GM21529 (cell line): ENCODE measurements at regions not wholly inside any gene's neighbourhood (a gene's known extent, or its start where the extent isn't known, plus 50 kb on each side); places are given as distances from the start of the nearest gene placed in this dataset.
"Not testable (repeated sequence)": the region's sequence is repeated elsewhere in the genome, so short reads cannot be mapped to it uniquely, and the experiment has no call there.

ENCODE experiments used
- ATAC-seq: cut with Tn5 transposase; IDR thresholded peaks from one replicate; pipeline ENCODE4 v1.9.1; 2021; ENCODE audit not compliant: unreplicated experiment

DNA sequence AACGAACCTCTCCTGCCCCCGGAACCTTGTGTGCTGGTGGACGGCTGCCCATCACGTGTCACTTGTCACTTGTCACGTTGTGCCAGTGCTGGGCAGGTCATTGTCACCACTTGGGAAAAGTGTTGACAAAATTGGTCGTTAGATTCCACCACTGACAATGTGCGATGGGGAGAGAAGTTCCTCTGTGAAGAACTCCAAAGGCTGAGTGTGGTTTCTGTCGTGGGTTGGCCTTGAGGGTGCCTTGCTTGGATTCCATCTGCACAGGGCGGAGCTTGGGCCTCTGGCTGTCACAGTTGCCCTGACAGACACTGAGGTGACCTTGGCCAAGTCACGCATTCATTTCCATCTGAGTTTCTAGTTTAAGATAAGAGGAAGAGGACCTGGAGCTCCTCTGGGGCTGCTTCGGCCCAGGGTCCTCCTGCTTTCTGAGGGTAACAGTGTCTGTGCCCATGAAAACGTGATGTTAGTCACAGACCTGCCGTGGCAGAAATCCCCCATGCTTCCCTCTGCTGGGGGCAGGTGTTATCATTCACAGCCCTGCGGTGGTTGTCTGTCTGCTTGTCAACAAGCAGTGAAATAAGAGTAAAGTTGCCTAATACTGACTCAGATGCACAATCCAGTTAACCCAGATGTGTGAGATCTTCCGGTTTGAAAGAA is 133.6 kb downstream of the LAT start:
- ATAC-seq: not testable (repeated sequence)

DNA sequence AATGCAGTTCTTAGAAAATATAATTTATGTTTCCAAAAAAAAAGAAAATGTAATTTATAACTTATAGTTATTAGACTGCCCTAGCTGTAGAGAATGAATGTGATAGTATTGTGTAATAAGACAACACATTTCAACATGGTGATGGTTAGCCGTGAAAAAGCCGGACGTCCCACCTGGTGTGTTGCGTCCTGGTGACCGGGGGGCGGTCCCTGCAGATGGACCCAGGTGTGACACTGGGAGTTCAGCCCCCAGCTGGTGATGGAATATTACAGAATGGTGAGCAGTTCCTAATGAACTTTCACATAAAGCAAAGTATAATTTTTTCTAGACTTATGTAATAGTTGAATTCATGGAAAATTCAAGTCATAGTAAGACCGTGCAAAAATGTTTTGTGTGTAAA is 132.8 kb downstream of the LAT start:
- ATAC-seq: no peak

DNA sequence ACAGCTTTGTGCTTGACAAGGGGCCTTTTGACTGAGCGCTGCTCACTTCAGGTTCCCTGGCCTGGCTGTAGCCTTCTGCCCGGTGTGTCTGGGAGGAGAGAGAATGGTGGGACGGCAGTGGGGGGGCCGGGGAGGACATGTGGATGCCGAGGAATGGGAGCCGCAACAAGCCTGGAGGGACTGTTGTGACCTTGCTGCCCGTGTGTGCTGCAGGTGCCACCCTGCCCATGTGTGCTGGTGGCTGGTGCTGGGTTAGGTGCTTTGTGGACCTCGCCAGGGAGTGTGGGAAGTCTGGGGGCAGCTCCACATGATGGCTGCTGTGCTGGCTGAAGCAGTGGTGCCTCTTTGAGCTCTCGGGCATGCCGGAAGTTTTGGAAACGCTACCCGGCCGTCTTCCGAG is 132.1 kb downstream of the LAT start:
- ATAC-seq: no peak

DNA sequence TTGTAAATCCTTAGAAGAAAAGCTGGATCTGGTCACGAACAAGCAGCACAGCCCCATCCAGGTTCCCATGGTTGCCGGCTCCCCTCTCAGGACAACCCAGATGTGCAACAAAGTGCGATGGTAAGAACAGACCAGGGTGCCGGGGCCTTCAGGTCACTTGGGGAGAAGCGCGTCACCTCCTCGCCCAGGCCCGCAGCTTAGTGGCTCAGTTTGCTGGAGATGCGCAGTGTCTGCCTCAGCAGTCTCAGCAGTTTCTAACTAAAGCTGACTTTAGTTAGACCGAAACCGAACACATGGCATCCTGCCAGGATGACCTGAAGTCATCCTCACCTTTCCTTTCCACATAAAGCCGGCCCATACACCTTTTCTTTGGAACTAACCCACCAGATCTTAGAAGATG is 131.4 kb downstream of the LAT start:
- ATAC-seq: not testable (repeated sequence)

DNA sequence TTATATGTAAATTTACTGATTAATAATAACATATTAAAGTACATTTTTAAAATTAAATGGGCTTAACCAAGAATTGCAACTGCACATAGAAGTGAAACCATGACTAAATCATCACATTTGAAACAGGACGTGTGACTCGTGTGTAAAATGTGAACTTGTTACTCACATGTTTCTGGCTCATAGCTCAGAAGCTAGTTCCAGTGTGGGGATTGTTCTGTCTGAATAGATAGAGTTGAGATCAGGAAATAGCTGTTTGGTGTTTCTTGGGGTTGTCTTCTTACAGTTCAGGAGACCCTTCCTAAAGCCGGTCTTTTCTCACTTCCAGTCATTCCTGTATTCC is 130.9 kb downstream of the LAT start:
- ATAC-seq: not testable (repeated sequence)

DNA sequence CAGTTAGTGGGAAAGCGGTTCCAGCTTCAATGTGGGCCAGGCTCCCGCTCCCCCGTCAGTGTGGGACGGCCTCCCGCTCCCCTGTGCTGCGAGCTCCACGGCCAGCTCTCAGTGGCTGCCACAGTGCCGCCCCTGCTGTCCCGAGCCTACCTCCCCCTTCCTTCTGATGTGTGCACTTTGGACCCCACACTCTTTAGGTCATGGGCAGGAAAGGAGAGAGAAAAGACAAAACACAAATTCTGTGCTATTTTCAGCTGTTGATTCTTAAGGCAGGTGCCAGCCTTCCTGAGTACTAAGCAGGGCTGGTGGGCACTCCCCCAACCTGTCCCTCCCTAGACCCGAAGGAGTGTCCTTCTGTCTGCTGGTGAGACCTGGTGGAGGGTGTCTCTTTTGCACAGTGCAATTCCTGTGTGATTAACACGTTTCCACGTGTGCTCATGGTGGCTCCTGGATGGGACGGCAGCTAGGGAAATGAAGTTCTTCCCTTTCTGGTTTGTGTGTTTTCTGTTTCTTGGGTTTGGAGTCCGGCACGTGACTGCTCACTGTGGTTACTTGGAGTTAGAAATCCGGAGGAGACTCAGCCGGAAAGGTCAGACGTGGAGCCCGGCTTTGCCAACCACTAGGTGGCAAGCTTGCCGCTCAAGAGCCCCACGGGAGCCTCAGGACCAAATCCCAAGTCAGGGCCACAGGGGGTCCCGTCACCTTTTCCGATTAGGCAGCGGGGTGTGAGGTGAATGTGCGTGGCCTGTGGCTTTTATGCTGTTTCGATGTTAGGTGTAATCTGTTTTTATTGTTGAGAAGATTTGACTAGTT is 130.3 kb downstream of the LAT start:
- not testable (repeated sequence) for ATAC-seq

DNA sequence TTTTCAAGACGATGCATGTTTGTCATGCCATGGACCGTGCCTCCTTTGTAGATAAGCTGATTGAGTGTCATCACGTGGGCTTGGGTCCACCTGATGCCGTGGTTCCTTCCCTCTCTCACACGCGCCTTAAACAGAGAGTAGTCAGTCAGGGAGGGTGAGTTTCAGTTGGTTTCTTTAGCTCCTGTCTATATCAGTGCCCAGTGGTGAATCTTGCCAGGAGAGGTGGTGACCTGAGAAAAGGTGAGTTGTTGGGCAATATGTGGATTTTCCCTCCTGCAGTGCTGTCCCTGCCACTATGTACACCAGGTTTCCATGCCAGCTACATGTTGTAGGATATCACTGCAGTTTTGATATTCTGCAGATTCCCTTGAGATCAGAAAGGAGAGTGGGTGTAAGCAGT is 129.7 kb downstream of the LAT start:
- ATAC-seq: no peak

DNA sequence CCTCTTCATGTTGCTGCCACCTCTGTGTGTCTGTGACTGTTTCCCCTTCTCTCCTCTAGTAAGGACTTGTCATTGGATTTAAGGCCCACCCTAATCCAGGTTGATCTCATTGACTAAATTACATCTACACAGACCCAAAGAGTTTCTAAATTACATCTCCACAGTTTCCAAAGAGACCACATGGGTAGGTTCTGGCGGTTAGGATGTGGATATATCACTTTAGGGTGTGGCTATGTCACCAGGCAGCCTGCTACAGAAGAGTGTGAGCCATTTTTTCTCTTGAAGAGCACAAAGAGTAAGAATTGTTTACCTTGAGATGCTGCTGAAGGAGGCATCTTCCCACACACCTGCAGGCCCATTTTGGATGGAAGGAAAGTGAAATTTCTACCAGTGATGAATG is 128.6 kb downstream of the LAT start:
- not testable (repeated sequence) for ATAC-seq

DNA sequence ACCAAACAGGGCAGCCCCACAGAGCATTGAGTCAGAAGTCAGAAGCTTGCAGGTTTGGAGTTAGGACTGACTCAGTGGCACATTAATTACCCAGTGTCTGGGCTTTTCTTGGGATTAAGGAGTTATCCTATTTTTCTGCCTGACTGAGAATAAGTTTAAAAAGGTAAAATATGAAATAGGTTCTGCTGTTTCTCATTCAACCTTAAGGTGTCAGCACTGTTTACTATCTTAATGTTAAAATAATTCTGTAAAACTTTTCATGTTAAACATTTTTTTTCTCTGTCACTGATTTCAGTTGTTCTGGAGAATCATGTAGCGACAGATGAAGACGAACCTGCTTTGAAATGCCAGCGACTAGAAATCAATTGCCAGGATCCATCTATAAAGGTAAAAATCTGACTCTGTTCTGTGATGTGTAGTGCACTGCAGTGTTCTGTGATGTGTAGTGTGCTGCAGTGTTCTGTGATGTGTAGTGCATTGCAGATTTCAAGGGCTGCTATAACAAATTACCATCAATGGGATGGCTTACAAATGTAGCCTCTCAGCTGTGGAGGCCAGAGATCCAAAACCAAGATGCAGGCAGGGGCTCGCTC is 128.0 kb downstream of the LAT start:
- ATAC-seq: no peak

DNA sequence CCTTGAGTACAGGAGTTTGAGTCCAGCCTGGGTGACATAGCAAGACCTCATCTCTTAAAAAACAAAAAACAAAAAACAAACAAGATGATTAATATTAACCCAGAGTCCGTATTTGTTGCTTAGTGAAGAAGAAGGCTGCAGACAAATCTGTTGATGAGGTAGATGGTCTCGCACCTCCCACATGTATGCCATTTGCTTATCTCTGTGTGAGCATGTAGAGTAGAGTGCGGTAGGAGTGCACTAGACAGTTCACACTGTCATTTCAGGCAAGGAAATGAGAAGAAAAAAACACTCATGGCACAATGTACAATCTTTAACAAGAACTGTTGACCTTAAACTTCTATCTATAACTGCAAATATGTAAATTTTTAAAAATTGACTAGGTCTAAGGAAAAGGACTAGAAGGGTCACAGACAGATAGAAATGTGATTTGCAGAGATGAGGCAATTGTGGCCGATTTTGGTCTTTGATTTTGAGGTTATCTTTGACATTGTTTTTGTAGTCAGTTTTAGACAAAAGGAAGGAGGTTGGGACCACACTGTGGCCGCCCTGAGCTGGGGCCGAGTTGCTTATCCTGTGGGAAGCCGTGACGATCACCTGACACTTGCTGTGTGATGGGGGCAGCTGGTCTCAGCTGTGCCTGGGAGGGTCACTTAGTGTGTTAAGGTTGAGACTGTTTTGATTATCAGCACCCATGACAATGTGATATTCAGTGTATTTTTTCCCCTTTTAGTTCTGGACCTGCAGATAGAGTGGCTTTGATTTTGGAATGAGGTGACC is 127.2 kb downstream of the LAT start:
- ATAC-seq: not testable (repeated sequence)

DNA sequence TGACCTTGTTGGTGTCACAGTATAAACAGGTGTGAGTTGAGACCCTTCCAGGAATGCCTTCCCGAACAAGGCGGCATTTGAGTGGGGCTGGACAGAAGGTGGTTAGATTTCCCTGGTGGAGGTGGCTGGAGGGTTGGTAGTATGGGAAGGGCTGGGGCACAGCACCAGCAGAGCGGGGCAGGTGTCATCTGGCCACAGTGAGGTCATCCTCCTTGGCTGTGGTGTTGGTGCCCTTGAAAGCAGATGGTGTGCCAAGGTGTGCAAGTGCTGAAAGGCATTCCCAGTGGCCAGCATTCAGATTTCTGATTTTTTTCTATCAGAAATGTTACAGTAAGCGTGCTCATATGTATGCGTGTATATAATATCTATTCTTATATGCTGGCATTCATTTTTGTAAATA is 126.6 kb downstream of the LAT start:
- no peak for ATAC-seq

DNA sequence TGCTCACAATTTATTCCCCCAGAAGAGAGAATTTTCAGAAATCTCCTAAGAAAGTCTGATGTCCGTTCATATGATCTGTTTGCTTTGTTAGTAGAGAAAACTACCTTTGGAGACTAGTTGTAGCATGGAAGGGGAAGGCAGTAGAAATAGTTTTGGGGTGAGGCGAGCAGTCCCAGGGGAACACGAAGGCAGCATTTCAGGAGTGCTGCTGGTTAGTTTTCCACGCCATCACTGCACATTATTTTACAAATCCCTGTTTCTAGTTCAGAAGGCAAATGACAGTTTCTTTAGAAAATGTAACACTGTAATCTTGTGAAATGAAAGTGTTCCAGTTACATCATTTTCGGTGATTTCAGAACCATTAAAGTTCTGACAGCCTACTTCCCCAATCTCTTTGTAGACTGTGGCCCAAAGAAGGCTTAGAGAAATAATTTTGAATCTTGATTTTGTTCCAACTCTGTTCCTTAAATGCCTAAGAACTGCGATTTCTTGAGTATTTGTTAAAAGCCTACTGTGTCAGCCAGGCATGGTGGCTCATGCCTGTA is 123.8 kb downstream of the LAT start:
- ATAC-seq: not testable (repeated sequence)

DNA sequence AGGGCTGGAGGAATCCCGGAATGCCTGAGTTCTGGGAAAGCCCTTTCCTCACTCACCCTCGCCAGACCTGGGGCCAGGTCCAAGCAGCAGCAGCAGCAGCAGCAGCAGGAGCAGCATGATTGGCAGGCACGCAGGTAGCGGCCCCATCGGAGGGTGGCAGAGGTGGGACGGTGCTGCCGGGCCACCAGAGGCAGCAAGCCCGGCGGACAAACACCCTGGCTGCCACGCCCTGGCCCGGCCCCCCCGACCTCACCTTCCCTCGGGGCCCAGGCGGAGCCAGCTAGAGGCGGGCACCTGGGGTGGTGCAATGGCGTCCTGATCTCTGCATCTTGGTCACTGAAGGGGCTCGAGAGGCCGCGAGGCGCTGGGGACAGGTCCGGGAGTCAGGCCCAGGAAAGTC is 122.4 kb downstream of the LAT start:
- no peak for ATAC-seq

DNA sequence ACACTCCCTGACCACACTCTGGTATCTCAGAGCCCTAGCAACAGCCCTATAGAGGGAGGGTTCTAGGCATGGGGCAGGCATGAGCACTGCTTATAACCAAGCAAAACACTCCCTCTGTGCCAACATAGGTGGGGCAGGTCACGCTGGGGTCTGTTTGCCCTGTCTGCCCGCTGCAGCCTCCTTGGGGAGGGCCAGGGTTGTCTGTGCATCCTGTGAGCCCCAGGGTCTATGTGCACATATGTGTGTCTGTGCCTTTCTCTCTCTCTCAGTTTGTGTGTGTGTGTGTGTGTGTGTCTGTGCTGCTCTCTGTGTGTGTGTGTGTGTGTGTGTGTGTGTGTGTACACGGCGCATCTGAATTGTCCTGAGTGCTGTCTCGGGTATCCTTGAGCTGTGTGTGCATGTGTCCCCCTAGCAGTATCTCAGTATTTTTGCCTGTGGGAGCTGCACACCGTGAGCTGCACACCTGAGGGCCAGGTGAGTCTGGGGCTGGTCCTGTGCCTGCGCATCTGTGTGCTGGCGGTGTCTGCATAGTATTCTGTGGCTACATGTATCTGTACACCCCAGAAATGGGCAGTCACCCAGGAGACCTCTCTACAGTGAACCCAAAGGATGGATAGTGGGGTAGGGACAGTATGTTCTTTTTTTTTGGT is 121.5 kb downstream of the LAT start:
- ATAC-seq: not testable (repeated sequence)

DNA sequence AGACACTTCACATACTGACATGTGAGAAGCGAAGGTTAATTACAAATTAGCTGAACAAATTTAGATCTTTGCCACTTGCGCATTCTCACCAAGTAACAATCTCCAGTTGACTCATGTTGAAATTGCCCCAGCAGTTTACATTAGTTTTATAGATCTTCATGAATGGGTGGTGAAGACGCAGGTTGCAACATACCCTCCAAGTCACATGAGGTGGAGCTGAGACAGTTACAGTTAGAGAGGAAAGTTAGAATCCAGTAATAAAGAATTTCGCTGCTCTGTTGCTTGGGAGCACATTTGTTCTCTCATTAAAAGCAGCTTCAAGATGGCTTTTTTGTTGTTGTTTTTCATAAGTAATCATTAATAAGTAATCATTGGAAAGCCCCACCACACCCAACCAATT is 119.7 kb downstream of the LAT start:
- ATAC-seq: not testable (repeated sequence)

DNA sequence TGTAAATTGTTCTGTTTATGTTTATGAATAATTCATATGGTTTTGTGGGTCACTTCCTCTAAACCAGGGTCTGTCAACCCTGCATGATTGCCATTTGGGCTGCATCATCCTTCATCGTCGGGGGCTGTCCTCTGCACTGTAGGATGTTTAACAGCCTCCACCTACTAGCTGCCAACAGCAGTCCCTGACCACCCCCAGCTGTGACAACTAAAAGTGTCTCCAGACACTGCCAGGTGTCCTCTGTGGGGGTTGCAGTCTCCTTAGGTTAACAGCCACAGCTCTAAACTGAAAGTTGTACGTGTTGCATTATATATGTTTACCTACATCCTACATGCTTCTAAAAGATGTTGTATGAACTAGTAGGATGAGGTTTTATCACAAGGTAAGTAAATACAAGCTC is 113.1 kb downstream of the LAT start:
- not testable (repeated sequence) for ATAC-seq

DNA sequence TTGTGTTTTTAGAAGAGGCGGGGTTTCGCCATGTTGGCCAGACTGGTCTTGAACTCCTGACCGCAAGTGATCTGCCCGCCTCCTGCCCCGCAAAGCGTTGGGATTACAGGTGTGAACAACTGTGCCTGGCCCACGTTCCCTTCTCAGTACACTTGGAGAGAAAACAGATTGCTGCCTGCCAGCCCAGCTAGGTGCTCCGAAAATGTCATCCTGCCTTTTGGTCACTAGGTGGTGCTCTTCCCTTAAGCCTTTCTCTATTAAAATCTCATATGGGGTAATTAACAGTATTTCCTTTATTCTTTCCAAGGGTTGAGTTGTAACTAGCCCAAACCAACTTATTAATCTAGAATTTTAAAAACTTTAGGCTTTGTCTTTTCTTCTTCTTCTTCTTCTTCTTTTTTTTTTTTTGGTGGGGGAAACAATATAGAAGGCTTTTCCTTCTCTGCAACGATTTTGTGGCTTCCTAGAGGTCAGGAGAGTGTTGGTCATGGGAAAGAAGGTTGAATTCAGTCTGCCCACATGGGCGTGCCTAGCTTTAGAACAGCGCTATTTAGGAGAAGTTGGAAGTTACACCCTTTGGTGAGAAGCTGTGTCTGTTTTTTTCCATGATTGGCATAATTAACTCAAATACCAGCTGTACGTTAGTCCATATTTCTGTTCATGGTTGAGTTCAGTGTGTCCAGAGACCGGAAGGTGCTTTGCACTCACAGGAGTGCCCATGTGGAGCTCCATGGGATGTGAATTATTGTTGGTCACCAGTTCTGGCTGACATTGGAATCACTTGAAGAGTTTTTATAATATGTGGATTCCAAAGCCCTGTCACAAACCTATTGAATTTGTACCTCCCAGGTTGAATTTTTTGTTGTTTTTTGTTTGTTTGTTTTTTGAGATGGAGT is 110.1 kb downstream of the LAT start:
- ATAC-seq: not testable (repeated sequence)

DNA sequence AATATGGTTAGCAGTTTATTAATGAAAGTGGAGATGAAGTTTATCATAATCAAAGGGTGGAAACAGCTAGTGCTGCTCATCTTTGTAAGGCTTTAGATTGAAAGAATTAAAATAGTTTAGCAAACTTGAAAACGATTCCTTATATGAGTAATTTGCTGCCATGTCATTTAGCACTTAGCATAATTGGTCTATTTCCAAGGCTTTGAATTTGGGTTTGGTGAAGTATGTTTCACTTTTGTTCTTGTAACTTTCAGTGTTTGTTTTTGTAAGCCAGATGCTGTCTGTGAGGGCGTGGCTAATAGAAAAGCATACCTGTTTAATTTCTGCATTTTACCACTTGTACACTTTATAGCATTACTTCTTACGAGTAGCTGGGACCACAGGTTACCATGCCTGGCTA is 109.5 kb downstream of the LAT start:
- not testable (repeated sequence) for ATAC-seq

DNA sequence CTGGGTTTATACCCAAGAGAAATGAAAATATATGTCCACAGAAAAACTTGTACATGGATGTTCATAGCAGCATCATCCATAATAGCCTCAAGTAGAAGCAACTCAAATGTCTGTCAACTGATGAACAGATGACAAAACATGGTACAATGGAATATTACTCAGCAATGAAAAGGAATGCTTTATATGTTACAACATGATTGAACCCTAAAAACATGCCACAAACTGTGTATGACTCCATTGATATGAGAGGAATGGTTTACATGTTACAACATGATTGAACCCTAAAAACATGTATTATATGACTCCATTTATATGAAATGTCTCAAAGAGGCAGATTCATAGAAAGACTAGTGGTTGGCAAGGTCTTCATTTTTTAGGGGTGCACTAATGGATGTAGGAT is 104.8 kb downstream of the LAT start:
- not testable (repeated sequence) for ATAC-seq

DNA sequence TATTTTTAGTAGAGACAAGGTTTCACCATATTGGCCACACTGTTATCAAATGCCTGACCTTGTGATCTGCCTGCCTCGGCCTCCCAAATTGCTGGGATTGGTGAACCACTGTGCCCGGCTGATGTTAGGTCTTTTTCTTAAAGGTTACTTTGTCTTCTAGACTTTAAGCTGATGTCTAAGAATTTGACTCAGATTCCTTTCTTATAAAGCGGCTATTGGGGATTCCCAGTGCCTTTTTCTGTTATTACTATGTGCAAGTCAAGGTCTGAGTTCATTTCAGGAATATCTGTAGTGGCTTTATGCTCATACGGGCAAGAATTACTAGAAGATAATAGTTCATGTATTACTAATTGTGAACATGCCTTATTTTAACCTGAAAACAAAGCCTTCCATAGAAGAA is 102.8 kb downstream of the LAT start:
- not testable (repeated sequence) for ATAC-seq
